ENCODE measurements at regions not wholly inside any gene's neighbourhood (a gene's known extent, or its start where the extent isn't known, plus 50 kb on each side); places are given as distances from the start of the nearest gene placed in this dataset.
A peak's percentile ranks its signal among the peaks of the same experiment; 100 is the strongest.

DNA sequence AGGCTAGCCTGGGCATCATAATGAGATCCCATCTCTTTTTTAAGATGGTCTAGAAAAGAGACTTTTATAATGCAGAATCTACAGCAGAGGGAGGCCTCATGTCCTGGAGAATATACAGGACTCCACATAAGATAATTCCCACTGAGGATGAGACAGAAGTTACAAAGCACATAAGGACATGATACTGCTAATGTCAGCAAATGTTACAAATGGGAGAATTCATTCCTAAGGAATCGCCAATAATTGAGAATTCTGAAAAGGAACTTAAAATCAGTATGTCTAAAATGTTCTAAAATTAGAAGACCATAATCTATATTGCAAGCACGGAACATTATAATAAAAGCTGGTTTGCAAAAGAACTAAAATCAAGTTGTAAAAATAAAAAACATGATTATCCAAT lies 131.6 kb upstream of the PKDCC start:
- 88% methylated on average over 2 of the region's 2 CpGs for WGBS (ENCODE audit: insufficient coverage, low coverage, low lambda C conversion rate, missing lambda C conversion rate)

DNA sequence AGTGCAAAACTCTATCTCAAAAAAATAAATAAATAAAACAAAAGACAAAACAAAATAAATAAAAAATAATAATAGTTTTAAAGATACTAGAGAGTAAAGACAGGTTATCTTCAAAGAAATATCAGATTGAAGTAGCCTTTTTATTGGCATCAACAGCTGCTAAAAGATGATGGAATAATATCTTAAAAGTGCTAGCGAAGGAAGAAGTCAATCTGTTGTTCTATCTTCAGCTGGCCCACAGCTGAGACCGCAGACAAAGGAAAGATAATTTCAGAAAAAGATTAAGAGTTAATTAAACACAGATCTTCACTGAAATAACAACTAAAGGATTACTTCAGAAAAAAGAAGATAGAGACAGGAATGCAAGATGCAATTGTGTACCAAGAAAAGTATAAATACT lies 130.2 kb upstream of the PKDCC start:
- intact Hi-C loops (cut with DNase I) = no loop called here
- DNase-seq = no peak
- Histone ChIP-seq H3K27ac (no peak overlapping the region), H3K4me1 (peaks cover 0 to 20% (median 1%) of the 10 kb centered on the region in 4 donors), H3K27me3 (no peaks in the 10 kb centered on the region), H3K4me3 (no peak overlapping the region), H3K36me3 (no peaks in the 10 kb centered on the region), H3K9me3 (no peaks in the 10 kb centered on the region)
- no peak for ATAC-seq
- TF ChIP-seq CTCF (IDR thresholded peaks at IDR 0.05) = no peak
- no peak for TF ChIP-seq POLR2A (IDR thresholded peaks at IDR 0.05)
- WGBS (ENCODE audit: insufficient coverage, low coverage, low lambda C conversion rate, missing lambda C conversion rate) = 90% methylated on average over 2 of the region's 2 CpGs

More for the DNA sequence above, 131.6 kb upstream of the PKDCC start:
- no peak for TF ChIP-seq POLR2A (IDR thresholded peaks at IDR 0.05)
- ATAC-seq = no peak
- no peaks in the 10 kb centered on the region for H3K27me3 ChIP-seq
- H3K9me3 ChIP-seq = no peaks in the 10 kb centered on the region
- no peak for DNase-seq
- intact Hi-C loops (cut with DNase I) = no loop called here
- no peak overlapping the region for H3K4me3 ChIP-seq
- H3K4me1 ChIP-seq = peaks cover 0 to 28% (median 5%) of the 10 kb centered on the region in 4 donors
- H3K36me3 ChIP-seq = no peaks in the 10 kb centered on the region
- no peak overlapping the region for H3K27ac ChIP-seq

DNA sequence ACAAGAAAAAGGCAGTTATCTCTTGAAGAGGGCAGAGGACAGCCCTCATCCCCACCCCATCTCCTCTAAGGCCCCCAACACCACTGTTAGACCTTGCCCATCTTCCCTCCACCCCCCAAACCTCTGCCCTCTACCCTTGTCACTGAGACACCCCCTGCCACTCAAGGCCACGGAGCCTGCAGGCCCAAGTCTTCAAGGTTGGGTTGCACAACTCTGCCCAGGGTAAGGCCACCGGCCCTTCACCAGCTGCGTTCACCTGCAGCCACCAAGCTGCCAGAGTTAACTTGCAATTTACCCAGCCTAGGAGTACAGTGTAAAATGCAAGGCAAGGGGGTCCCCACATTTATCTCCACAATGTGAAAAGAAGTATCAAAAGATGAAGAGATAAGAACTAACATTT lies 128.7 kb upstream of the PKDCC start:
- Histone ChIP-seq H3K27me3 (no peaks in the 10 kb centered on the region), H3K36me3 (no peaks in the 10 kb centered on the region), H3K4me3 (no peak overlapping the region), H3K9me3 (no peaks in the 10 kb centered on the region), H3K4me1 (peaks cover 0 to 12% (median 0%) of the 10 kb centered on the region in 4 donors), H3K27ac (no peak overlapping the region)
- TF ChIP-seq CTCF (IDR thresholded peaks at IDR 0.05) = no peak
- no peak for TF ChIP-seq POLR2A (IDR thresholded peaks at IDR 0.05)
- ATAC-seq = no peak
- WGBS (ENCODE audit: insufficient coverage, low coverage, low lambda C conversion rate, missing lambda C conversion rate) = 83% methylated on average over 3 of the region's 3 CpGs
- DNase-seq = peak in 1 of 3 donors; percentile 15
- intact Hi-C loops (cut with DNase I) = no loop called here

DNA sequence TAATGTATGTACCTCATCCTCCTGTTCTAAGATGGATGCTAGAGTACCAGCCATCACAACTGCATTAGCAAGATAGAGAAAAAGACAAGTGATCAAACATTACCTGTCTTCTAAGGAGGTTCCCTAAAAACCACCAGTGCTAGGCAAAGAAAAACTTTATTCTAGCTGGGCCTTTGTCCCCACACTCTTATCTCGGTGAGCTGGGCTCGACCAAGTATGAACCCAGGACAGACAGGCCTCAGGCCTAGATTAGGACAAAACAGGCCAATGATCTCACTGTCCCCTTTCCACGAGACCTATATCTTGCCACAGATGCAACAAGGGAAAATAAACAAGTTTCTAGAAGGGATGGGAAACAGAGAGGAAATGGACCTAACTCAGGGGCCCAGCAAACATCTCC lies 127.6 kb upstream of the PKDCC start:
- no peak for ATAC-seq
- no peaks in the 10 kb centered on the region for H3K27me3 ChIP-seq
- no peaks in the 10 kb centered on the region for H3K36me3 ChIP-seq
- H3K4me1 ChIP-seq = peaks cover 0 to 3% (median 0%) of the 10 kb centered on the region in 4 donors
- peak in 1 of 3 donors; percentile 13 for DNase-seq
- 61% methylated on average over 3 of the region's 3 CpGs for WGBS (ENCODE audit: insufficient coverage, low coverage, low lambda C conversion rate, missing lambda C conversion rate)
- H3K4me3 ChIP-seq = no peak overlapping the region
- H3K27ac ChIP-seq = no peak overlapping the region
- no peaks in the 10 kb centered on the region for H3K9me3 ChIP-seq
- TF ChIP-seq POLR2A (IDR thresholded peaks at IDR 0.05) = no peak
- no peak for TF ChIP-seq CTCF (IDR thresholded peaks at IDR 0.05)
- intact Hi-C loops (cut with DNase I) = no loop called here

DNA sequence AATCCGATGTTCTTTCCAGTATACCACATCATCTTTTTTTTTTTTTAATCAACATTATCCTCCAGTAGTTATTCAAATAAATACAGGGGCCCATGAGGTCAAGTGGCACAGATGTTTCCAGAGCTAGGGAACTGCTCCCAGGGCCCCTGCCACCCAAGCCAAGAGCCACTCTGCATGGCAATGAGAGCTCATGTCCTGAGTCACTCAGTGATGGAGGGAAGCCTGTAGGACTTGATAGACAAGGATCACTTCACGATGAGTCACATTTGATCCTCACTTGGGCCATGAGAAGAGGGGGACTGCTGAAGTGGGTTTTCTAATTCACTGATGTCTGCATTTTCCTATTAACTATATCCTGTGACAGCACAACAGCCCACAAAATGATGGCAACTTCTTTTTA lies 127.0 kb upstream of the PKDCC start:
- WGBS (ENCODE audit: insufficient coverage, low coverage, low lambda C conversion rate, missing lambda C conversion rate) = 84% methylated on average over 2 of the region's 2 CpGs
- TF ChIP-seq CTCF (IDR thresholded peaks at IDR 0.05) = no peak
- TF ChIP-seq POLR2A (IDR thresholded peaks at IDR 0.05) = no peak
- intact Hi-C loops (cut with DNase I) = no loop called here
- no peak for ATAC-seq
- H3K36me3 ChIP-seq = no peaks in the 10 kb centered on the region
- no peak overlapping the region for H3K4me3 ChIP-seq
- no peak overlapping the region for H3K27ac ChIP-seq
- no peaks in the 10 kb centered on the region for H3K9me3 ChIP-seq
- H3K4me1 ChIP-seq = no peaks in the 10 kb centered on the region
- H3K27me3 ChIP-seq = no peaks in the 10 kb centered on the region
- DNase-seq = peak in 1 of 3 donors; percentile 21
